Stimulated activated CD4-positive, alpha-beta T cell treated with anti-CD3 and anti-CD28 coated beads, Interleukin-1b, Interleukin-23, amount 100 ng/mL, for 4 hours (primary cell): ENCODE measurements at regions not wholly inside any gene's neighbourhood (a gene's known extent, or its start where the extent isn't known, plus 50 kb on each side); places are given as distances from the start of the nearest gene placed in this dataset.

ENCODE experiments used
- DNase-seq, 2 donors: peaks; one replicate each; pipeline ENCODE4 v3.0.0-alpha.2; 2020; ENCODE audit warnings: low read depth in 2 of 2

GRCh38 chr2:71277536-71278103 lies 50.7 kb upstream of the PAIP2B start:
- DNase-seq, result no peak

GRCh38 chr2:71277147-71277475 lies 50.2 kb upstream of the PAIP2B start:
- no peak for DNase-seq

- DNase-seq, result peak; percentile 77 to 88
Measured at GRCh38 chr2:71276311-71277146, 49.6 kb upstream of the PAIP2B start.
